GM21576 (cell line): ENCODE measurements at regions not wholly inside any gene's neighbourhood (a gene's known extent, or its start where the extent isn't known, plus 50 kb on each side); places are given as distances from the start of the nearest gene placed in this dataset.
"Not testable (repeated sequence)": the region's sequence is repeated elsewhere in the genome, so short reads cannot be mapped to it uniquely, and the experiment has no call there.

Experiments
- ATAC-seq: cut with Tn5 transposase; IDR thresholded peaks from one replicate; pipeline ENCODE4 v1.9.1; 2021; ENCODE audit warnings: mild to moderate bottlenecking, moderate library complexity; ENCODE audit not compliant: unreplicated experiment

- not testable (repeated sequence) for ATAC-seq
Observed at GRCh38 chr14:42481714-42482113, 875.0 kb downstream of the LRFN5 start.

GRCh38 chr14:42480255-42480654 lies 873.6 kb downstream of the LRFN5 start:
- ATAC-seq: no peak

- no peak for ATAC-seq
Observed at GRCh38 chr14:42475289-42475688, 868.6 kb downstream of the LRFN5 start.

GRCh38 chr14:42470427-42470719 lies 863.7 kb downstream of the LRFN5 start:
- ATAC-seq: no peak

- no peak for ATAC-seq
Observed at GRCh38 chr14:42469637-42470426, 863.2 kb downstream of the LRFN5 start.

GRCh38 chr14:42460673-42461072 lies 854.0 kb downstream of the LRFN5 start:
- ATAC-seq: no peak

- ATAC-seq: no peak
Observed at GRCh38 chr14:42459171-42459685, 852.6 kb downstream of the LRFN5 start.

GRCh38 chr14:42441615-42442014 lies 834.9 kb downstream of the LRFN5 start:
- no peak for ATAC-seq

GRCh38 chr14:42437809-42438208 lies 831.1 kb downstream of the LRFN5 start:
- no peak for ATAC-seq

- ATAC-seq: no peak
Observed at GRCh38 chr14:42429401-42429800, 822.7 kb downstream of the LRFN5 start.

GRCh38 chr14:42428996-42429395 lies 822.3 kb downstream of the LRFN5 start:
- ATAC-seq: peak; percentile 93

GRCh38 chr14:42424501-42424900 lies 817.8 kb downstream of the LRFN5 start:
- ATAC-seq: no peak

GRCh38 chr14:42421377-42422078 lies 814.9 kb downstream of the LRFN5 start:
- no peak for ATAC-seq

GRCh38 chr14:42420071-42420470 lies 813.4 kb downstream of the LRFN5 start:
- ATAC-seq: no peak

GRCh38 chr14:42407153-42407552 lies 800.5 kb downstream of the LRFN5 start:
- no peak for ATAC-seq

- peak; percentile 69 for ATAC-seq
Observed at GRCh38 chr14:42391146-42391834, 784.6 kb downstream of the LRFN5 start.

GRCh38 chr14:42378880-42379279 lies 772.2 kb downstream of the LRFN5 start:
- ATAC-seq: no peak

- no peak for ATAC-seq
Observed at GRCh38 chr14:42378274-42378673, 771.6 kb downstream of the LRFN5 start.

- no peak for ATAC-seq
Observed at GRCh38 chr14:42374332-42374731, 767.7 kb downstream of the LRFN5 start.

GRCh38 chr14:42370056-42370455 lies 763.4 kb downstream of the LRFN5 start:
- no peak for ATAC-seq

- no peak for ATAC-seq
Observed at GRCh38 chr14:42368234-42368633, 761.6 kb downstream of the LRFN5 start.

- peak; percentile 80 for ATAC-seq
Observed at GRCh38 chr14:42353315-42353714, 746.6 kb downstream of the LRFN5 start.
